Ovary (tissue), 3 donors: ENCODE measurements at regions not wholly inside any gene's neighbourhood (a gene's known extent, or its start where the extent isn't known, plus 50 kb on each side); places are given as distances from the start of the nearest gene placed in this dataset.

ENCODE experiments used
- CTCF ChIP-seq, 3 donors: fragments of 450-650 bp in 2 of 3; fragments of 200-600 bp in 1 of 3; IDR thresholded peaks; one replicate each; pipeline versions ENCODE4 v1.5.1 to v1.8.0; 2016 to 2022; ENCODE audit warnings: antibody characterized with exemption in 3 of 3, mild to moderate bottlenecking in 1 of 3
- EP300 ChIP-seq: sonication (generic); formaldehyde crosslinking; IDR thresholded peaks from one replicate; pipeline ENCODE4 v1.6.1; 2017; ENCODE audit warnings: antibody characterized with exemption
- POLR2A ChIP-seq: fragments of 450-650 bp; IDR thresholded peaks from one replicate; pipeline ENCODE4 v1.6.1; 2017; ENCODE audit warnings: antibody characterized with exemption, mild to moderate bottlenecking, moderate library complexity
- donor health status: DM: no; HTN: no; CAD: no.

- TF ChIP-seq CTCF (IDR thresholded peaks at IDR 0.05), result no peak
- no peak for TF ChIP-seq EP300
- no peak for TF ChIP-seq POLR2A
Observed at GRCh38 chr6:92380803-92381601, 1038.4 kb downstream of the EPHA7 start.
